ENCODE measurements at regions not wholly inside any gene's neighbourhood (a gene's known extent, or its start where the extent isn't known, plus 50 kb on each side); places are given as distances from the start of the nearest gene placed in this dataset.

DNA sequence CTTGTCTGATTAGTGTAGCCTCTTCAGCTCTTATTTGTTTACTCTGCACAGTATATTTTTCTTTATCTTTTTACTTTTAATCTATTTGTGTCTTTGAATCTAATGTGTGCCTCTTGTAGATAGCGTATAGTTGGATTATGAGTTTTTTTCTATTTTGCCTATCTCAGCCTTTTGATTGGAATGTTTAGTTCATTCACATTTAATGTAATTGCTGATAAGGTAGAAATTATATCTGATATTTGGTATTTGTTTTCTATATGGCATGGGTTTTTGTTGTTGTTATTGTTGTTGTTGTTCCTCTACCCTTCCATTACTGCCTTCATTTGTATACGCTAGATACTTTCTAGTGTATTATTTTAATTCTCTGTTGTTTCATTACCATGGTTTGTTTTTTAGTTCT is 131.7 kb upstream of the GRIK3 start:
- POLR2A ChIA-PET = no interaction called here

DNA sequence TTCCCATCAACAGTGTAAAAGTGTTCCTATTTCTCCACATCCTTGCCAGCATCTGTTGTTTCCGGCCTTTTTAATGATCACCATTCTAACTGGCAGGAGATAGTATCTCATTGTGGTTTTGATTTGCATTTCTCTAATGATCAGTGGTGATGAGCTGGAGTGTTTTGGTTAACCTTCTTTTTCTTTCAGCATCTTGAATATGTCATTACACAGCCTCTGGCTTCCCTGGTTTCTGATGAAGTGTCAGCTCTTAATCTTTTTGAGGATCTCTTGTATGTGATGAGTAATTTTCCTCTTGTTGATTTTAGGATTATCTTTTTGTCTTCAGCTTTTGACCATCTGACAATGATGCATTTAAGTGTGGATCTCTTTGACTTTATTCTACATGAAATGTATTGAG is 133.2 kb upstream of the GRIK3 start:
- Histone ChIP-seq H3K27ac (ENCODE audit: extremely low read depth, low read depth, low read length) (no peak overlapping the region), H3K4me3 (ENCODE audit: low read depth, low read length) (no peak overlapping the region), H3K4me1 (ENCODE audit: control insufficient read depth, insufficient read depth, low read length) (no peaks in the 10 kb centered on the region), H3K9me3 (ENCODE audit: control insufficient read depth, insufficient read depth, low read depth, low read length) (no peaks in the 10 kb centered on the region), H3K36me3 (ENCODE audit: control insufficient read depth in 2 of 2, insufficient read depth in 1 of 2, low read length in 2 of 2) (no peaks in the 10 kb centered on the region)
- TF ChIP-seq, protein P1, sequence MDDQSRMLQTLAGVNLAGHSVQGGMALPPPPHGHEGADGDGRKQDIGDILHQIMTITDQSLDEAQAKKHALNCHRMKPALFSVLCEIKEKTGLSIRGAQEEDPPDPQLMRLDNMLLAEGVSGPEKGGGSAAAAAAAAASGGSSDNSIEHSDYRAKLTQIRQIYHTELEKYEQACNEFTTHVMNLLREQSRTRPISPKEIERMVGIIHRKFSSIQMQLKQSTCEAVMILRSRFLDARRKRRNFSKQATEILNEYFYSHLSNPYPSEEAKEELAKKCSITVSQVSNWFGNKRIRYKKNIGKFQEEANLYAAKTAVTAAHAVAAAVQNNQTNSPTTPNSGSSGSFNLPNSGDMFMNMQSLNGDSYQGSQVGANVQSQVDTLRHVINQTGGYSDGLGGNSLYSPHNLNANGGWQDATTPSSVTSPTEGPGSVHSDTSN (CRISPR knock-in tag; IDR thresholded peaks at IDR 0.05) = no peak
- no peak for TF ChIP-seq ZNF549 (tag by site-specific recombination; IDR thresholded peaks at IDR 0.05)
- TF ChIP-seq ZNF514 (tag by site-specific recombination; IDR thresholded peaks at IDR 0.05) = no peak
- TF ChIP-seq ZNF112 (tag by site-specific recombination; IDR thresholded peaks at IDR 0.05) = no peak
- ChIA-PET CTCF (interaction anchor here (0.9 kb wide), 1 partner anchor 651 kb away, joined by 5 read pairs; no protein-coding TSS in a partner anchor), POLR2A (no interaction called here)

More for the DNA sequence above, 131.7 kb upstream of the GRIK3 start:
- TF ChIP-seq ZNF521 (tag by site-specific recombination; IDR thresholded peaks at IDR 0.05) (no peak), MYNN (tag by site-specific recombination; IDR thresholded peaks at IDR 0.05; ENCODE audit: borderline replicate concordance) (no peak), KLF9 (tag by site-specific recombination; IDR thresholded peaks at IDR 0.05; ENCODE audit: low read depth) (no peak), ZNF19 (tag by site-specific recombination; IDR thresholded peaks at IDR 0.05; ENCODE audit: low read depth) (no peak), SCRT2 (tag by site-specific recombination; IDR thresholded peaks at IDR 0.05) (no peak), ZNF157 (tag by site-specific recombination; IDR thresholded peaks at IDR 0.05) (no peak), ZNF654 (tag by site-specific recombination; IDR thresholded peaks at IDR 0.05; ENCODE audit: low read depth) (no peak)
- TF ChIP-seq, protein P2, sequence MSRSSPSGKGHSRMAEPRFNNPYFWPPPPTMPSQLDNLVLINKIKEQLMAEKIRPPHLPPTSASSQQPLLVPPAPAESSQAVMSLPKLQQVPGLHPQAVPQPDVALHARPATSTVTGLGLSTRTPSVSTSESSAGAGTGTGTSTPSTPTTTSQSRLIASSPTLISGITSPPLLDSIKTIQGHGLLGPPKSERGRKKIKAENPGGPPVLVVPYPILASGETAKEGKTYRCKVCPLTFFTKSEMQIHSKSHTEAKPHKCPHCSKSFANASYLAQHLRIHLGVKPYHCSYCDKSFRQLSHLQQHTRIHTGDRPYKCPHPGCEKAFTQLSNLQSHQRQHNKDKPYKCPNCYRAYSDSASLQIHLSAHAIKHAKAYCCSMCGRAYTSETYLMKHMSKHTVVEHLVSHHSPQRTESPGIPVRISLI (tag by site-specific recombination; IDR thresholded peaks at IDR 0.05) = no peak
- TF ChIP-seq, protein P3, sequence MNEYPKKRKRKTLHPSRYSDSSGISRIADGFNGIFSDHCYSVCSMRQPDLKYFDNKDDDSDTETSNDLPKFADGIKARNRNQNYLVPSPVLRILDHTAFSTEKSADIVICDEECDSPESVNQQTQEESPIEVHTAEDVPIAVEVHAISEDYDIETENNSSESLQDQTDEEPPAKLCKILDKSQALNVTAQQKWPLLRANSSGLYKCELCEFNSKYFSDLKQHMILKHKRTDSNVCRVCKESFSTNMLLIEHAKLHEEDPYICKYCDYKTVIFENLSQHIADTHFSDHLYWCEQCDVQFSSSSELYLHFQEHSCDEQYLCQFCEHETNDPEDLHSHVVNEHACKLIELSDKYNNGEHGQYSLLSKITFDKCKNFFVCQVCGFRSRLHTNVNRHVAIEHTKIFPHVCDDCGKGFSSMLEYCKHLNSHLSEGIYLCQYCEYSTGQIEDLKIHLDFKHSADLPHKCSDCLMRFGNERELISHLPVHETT (tag by site-specific recombination; IDR thresholded peaks at IDR 0.05) = no peak
- Histone ChIP-seq H3K9me3 (ENCODE audit: control insufficient read depth, insufficient read depth, low read depth, low read length) (no peaks in the 10 kb centered on the region), H3K27ac (ENCODE audit: extremely low read depth, low read depth, low read length) (no peak overlapping the region), H3K4me1 (ENCODE audit: control insufficient read depth, insufficient read depth, low read length) (no peaks in the 10 kb centered on the region), H3K36me3 (ENCODE audit: control insufficient read depth in 2 of 2, insufficient read depth in 1 of 2, low read length in 2 of 2) (no peaks in the 10 kb centered on the region), H3K4me3 (ENCODE audit: low read depth, low read length) (no peak overlapping the region)
- CTCF ChIA-PET = no interaction called here

DNA sequence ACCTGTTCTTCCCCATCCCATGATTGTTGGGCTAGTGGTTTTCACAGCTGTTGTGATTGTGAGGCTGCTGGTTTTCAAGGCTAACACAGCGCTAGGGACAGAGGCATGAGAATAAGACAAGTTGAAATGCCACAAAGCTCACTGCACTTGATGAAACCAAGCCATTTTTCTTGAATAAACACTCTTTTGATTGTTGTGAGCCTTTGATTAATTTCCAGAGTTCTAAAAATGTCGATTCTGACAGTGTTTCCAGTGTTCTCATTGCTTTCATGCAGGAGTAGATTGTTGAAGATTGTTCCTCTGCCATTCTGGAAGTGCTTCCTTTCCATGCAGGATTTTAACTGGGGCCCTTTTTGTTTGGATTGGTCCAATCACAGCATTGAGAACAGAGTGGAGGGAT is 134.9 kb upstream of the GRIK3 start:
- H3K27ac ChIP-seq (ENCODE audit: extremely low read depth, low read depth, low read length) = no peak overlapping the region
- no peaks in the 10 kb centered on the region for H3K9me3 ChIP-seq (ENCODE audit: control insufficient read depth, insufficient read depth, low read depth, low read length)
- POLR2A ChIA-PET = no interaction called here
- CTCF ChIA-PET = interaction anchor here (1.3 kb wide), 1 partner anchor 8 kb away, joined by 3 read pairs; no protein-coding TSS in a partner anchor
- TF ChIP-seq ZSCAN30 (tag by site-specific recombination; IDR thresholded peaks at IDR 0.05) (no peak), MYNN (tag by site-specific recombination; IDR thresholded peaks at IDR 0.05; ENCODE audit: borderline replicate concordance) (no peak), ZNF423 (tag by site-specific recombination; IDR thresholded peaks at IDR 0.05) (no peak), REPIN1 (tag by site-specific recombination; IDR thresholded peaks at IDR 0.05; ENCODE audit: low read depth) (no peak), ZBTB1 (tag by site-specific recombination; IDR thresholded peaks at IDR 0.05) (no peak), OSR2 (tag by site-specific recombination; IDR thresholded peaks at IDR 0.05) (no peak), ZNF174 (tag by site-specific recombination; IDR thresholded peaks at IDR 0.05) (no peak), ZNF221 (tag by site-specific recombination; IDR thresholded peaks at IDR 0.05; ENCODE audit: borderline replicate concordance) (no peak), ZNF341 (tag by site-specific recombination; IDR thresholded peaks at IDR 0.05; ENCODE audit: low read depth) (no peak), ZSCAN16 (tag by site-specific recombination; IDR thresholded peaks at IDR 0.05) (no peak)
- TF ChIP-seq, protein P4, sequence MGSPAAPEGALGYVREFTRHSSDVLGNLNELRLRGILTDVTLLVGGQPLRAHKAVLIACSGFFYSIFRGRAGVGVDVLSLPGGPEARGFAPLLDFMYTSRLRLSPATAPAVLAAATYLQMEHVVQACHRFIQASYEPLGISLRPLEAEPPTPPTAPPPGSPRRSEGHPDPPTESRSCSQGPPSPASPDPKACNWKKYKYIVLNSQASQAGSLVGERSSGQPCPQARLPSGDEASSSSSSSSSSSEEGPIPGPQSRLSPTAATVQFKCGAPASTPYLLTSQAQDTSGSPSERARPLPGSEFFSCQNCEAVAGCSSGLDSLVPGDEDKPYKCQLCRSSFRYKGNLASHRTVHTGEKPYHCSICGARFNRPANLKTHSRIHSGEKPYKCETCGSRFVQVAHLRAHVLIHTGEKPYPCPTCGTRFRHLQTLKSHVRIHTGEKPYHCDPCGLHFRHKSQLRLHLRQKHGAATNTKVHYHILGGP (tag by site-specific recombination; IDR thresholded peaks at IDR 0.05) = no peak
- no peaks in the 10 kb centered on the region for H3K4me1 ChIP-seq (ENCODE audit: control insufficient read depth, insufficient read depth, low read length)
- H3K4me3 ChIP-seq (ENCODE audit: low read depth, low read length) = no peak overlapping the region
- no peaks in the 10 kb centered on the region for H3K36me3 ChIP-seq (ENCODE audit: control insufficient read depth in 2 of 2, insufficient read depth in 1 of 2, low read length in 2 of 2)

All from HEK293 (cell line).